Urinary bladder (tissue), 3 donors: ENCODE measurements at regions not wholly inside any gene's neighbourhood (a gene's known extent, or its start where the extent isn't known, plus 50 kb on each side); places are given as distances from the start of the nearest gene placed in this dataset.

ENCODE experiments used
- DNase-seq: peaks from one replicate; pipeline ENCODE4 v3.0.0-alpha.2; 2015; ENCODE audit errors: extremely low spot score
- H3K27ac ChIP-seq: one replicate; pipeline ENCODE4 v1.5.1; 2013; ENCODE audit warnings: low read depth, mild to moderate bottlenecking, moderate library complexity
- H3K36me3 ChIP-seq: one replicate; pipeline ENCODE4 v1.6.1; 2013; ENCODE audit warnings: mild to moderate bottlenecking, moderate library complexity; ENCODE audit not compliant: insufficient read depth
- H3K4me1 ChIP-seq: one replicate; pipeline ENCODE4 v1.6.1; 2013; ENCODE audit warnings: mild to moderate bottlenecking, moderate library complexity; ENCODE audit not compliant: insufficient read depth
- H3K4me3 ChIP-seq: one replicate; pipeline ENCODE4 v1.5.1; 2013; ENCODE audit warnings: low read depth, low read length
- WGBS: extraction: QIAGEN DNeasy Blood & Tissue Kit; methylation state at CpG from one replicate; pipeline ENCODE4 v1.1.7; 2013; 5-methylcytosine and 5-hydroxymethylcytosine counted together
- donor health status: healthy with polysubstance abuse.
- donor health status: healthy.

DNA sequence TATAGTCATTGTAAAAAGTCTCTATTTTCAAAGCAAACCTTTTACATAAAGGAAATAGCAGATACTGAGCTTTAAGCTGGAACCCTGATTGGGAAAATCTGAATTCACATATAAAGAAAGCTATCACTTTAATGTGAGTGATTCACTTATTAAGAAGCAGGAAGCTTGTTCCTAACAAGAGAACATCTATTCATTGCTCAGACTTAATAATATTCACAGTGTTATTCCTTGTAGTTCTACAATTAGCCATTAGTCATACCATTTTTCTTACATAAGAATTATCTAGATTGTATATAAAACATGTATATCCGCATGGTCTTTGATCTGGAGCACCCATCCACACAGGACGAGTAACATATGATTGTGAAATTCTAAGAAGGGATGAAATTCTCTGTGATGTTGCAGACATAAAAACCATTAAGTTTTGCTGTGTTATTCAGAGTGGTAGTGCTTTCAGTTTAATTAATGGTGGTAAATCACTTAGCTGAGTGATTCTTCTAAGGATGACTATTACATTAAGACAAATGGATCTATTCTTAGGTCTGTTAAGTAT, 71.1 kb upstream of the FOXQ1 start:
- H3K4me1 ChIP-seq: no peaks in the 10 kb centered on the region
- H3K36me3 ChIP-seq: no peaks in the 10 kb centered on the region
- DNase-seq: no peak
- WGBS: 59% methylated on average over 2 of the region's 2 CpGs
- no peak overlapping the region for H3K4me3 ChIP-seq
- H3K27ac ChIP-seq: no peak overlapping the region

GRCh38 chr6:1239805-1240204, 72.1 kb upstream of the FOXQ1 start:
- no peaks in the 10 kb centered on the region for H3K36me3 ChIP-seq
- H3K27ac ChIP-seq: no peak overlapping the region
- no peak overlapping the region for H3K4me3 ChIP-seq
- H3K4me1 ChIP-seq: no peaks in the 10 kb centered on the region
- WGBS: 69% methylated on average over 7 of the region's 7 CpGs
- no peak for DNase-seq

GRCh38 chr6:1238040-1238439, 73.9 kb upstream of the FOXQ1 start:
- Histone ChIP-seq H3K4me3 (no peak overlapping the region), H3K36me3 (no peaks in the 10 kb centered on the region), H3K4me1 (no peaks in the 10 kb centered on the region), H3K27ac (no peak overlapping the region)
- no peak for DNase-seq
- 85% methylated on average over 8 of the region's 8 CpGs for WGBS

GRCh38 chr6:1237636-1238035, 74.3 kb upstream of the FOXQ1 start:
- WGBS: 90% methylated on average over 15 of the region's 15 CpGs
- Histone ChIP-seq H3K4me1 (no peaks in the 10 kb centered on the region), H3K27ac (no peak overlapping the region), H3K4me3 (no peak overlapping the region), H3K36me3 (no peaks in the 10 kb centered on the region)
- DNase-seq: no peak

- no peak overlapping the region for H3K4me3 ChIP-seq
- 81% methylated on average over 6 of the region's 6 CpGs for WGBS
- H3K27ac ChIP-seq: no peak overlapping the region
- no peaks in the 10 kb centered on the region for H3K4me1 ChIP-seq
- DNase-seq: no peak
- no peaks in the 10 kb centered on the region for H3K36me3 ChIP-seq
These were observed 76.1 kb upstream of the FOXQ1 start for GRCh38 chr6:1235825-1236224.

DNA sequence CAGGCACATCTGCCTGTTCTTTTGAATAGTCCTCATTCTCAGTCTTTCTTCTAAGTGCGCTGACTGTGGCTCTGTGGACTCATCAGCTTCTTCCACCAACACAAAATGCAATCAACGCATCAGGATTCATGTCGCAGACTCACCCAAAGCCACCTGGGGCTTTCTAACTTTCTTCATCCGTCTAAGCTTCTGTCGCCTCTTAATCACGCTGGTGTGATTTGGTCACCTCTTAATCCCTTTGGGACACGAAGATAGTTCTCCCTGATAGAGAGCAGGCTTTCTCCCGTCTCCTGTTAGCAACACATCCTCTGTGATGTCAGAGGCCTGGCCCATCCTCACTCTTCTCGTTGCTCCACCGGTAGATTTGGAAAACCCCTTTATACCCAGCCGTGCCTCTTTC, 78.0 kb upstream of the FOXQ1 start:
- no peak overlapping the region for H3K27ac ChIP-seq
- 79% methylated on average over 11 of the region's 11 CpGs for WGBS
- H3K36me3 ChIP-seq: no peaks in the 10 kb centered on the region
- H3K4me3 ChIP-seq: no peak overlapping the region
- DNase-seq: no peak
- H3K4me1 ChIP-seq: no peaks in the 10 kb centered on the region

DNA sequence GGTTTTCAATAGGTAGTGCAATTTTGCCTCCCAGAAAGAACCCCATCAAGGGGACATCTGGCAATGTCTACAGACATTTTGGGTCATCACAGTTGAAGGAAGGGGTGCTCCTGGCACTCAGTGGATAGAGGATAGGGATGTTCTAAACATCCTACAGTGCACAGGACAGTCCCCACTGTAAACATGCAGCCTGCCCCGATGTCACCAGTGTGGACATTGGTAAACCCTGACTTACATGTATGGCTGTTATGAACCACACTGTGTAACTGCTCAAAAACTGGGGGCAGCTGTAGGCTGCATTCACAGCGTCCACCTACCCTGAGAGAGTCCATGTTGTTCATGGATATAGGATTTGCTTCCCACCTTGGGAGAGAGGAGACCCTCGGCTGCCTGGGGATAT, 79.3 kb upstream of the FOXQ1 start:
- H3K36me3 ChIP-seq: no peaks in the 10 kb centered on the region
- H3K4me3 ChIP-seq: no peak overlapping the region
- WGBS: 90% methylated on average over 3 of the region's 3 CpGs
- no peak for DNase-seq
- H3K4me1 ChIP-seq: no peaks in the 10 kb centered on the region
- no peak overlapping the region for H3K27ac ChIP-seq

GRCh38 chr6:1231941-1232340, 80.0 kb upstream of the FOXQ1 start:
- H3K4me3 ChIP-seq: no peak overlapping the region
- WGBS: 81% methylated on average over 4 of the region's 4 CpGs
- no peaks in the 10 kb centered on the region for H3K36me3 ChIP-seq
- no peak for DNase-seq
- H3K27ac ChIP-seq: no peak overlapping the region
- H3K4me1 ChIP-seq: no peaks in the 10 kb centered on the region

DNA sequence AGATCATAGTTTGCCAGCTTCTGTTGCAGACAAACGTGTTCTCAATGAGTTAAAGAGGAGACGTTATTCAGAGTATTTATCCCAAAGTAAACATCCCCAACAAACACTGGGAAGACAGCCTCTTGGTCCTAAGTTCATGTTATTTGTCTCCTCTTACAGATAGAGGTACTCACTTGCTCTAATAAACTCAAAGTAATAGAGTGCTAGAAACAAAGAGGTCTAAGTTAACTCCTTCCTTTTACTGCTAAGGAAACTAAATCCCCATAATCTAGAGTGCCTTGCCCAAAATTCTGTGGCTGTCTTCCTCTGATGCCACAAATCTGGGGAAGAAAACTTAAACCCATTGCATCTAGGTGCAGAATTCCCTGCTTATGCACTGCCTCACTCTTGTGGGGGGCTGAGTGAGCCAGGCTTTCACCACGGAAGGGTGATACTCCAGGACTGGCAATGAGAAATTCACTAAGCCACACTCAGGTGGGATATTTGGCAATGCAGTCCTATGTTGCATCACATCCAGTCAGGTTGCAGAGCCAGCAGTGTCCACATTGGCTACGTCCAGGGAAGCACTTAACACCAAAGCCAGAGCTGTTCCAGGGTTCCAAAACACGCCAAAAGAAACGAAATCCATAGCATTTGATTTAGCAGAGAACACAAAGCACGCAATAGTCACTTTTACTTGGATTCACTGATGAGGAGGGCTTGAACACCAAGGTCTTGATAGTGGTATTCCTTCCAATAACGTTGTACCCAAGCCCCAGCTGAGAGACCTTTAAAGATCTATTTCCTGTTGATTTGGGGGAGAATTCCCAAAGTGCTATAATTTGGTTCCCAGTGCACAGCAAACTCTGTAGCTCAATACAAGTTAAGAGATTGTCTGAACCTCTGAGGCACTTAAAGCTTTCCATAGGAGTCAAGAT, 81.0 kb upstream of the FOXQ1 start:
- WGBS: 51% methylated on average over 8 of the region's 8 CpGs
- no peak for DNase-seq
- Histone ChIP-seq H3K36me3 (no peaks in the 10 kb centered on the region), H3K27ac (no peak overlapping the region), H3K4me3 (no peak overlapping the region), H3K4me1 (no peaks in the 10 kb centered on the region)

DNA sequence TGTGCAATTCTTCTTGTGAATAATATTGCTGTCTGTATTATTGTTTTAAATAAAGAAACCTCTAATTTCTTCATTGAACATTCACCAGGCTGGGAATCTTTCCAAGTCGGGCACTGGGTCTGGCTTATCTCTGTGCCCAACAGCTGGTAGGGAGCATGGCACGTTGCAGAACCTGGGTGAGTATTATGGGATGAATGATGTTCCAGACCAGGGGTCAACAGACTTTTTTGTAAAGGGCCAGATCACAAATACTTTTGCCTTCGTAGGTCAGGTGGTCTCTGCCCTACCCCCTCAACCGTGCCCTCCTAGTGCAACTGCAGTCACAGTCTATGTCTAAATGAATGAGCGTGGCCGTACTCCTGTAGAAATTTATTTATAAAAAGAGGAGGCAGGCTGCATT, 81.6 kb upstream of the FOXQ1 start:
- H3K36me3 ChIP-seq: no peaks in the 10 kb centered on the region
- 50% methylated on average over 6 of the region's 6 CpGs for WGBS
- no peaks in the 10 kb centered on the region for H3K4me1 ChIP-seq
- H3K4me3 ChIP-seq: no peak overlapping the region
- DNase-seq: no peak
- no peak overlapping the region for H3K27ac ChIP-seq

DNA sequence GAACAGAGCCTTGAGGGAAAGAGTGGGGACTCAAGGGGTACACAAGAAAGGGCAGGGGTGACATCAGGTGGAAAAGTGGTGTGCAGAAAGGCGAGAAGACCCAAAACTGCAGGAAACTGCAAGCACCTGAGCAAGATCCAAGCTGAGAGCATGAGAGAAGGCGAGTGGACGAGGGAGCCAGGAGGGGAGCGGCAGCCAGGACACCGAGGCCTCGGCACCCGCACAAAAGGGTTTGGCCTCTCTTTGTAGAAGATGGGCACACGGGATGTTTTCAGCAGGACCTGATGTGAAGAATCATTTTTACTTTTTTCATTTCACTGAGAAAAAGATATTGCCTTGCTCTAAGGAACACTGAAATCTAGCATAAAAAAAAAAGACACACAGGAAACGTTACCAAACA, 82.1 kb upstream of the FOXQ1 start:
- no peaks in the 10 kb centered on the region for H3K36me3 ChIP-seq
- H3K4me1 ChIP-seq: no peaks in the 10 kb centered on the region
- DNase-seq: no peak
- WGBS: 89% methylated on average over 9 of the region's 9 CpGs
- no peak overlapping the region for H3K27ac ChIP-seq
- H3K4me3 ChIP-seq: no peak overlapping the region

DNA sequence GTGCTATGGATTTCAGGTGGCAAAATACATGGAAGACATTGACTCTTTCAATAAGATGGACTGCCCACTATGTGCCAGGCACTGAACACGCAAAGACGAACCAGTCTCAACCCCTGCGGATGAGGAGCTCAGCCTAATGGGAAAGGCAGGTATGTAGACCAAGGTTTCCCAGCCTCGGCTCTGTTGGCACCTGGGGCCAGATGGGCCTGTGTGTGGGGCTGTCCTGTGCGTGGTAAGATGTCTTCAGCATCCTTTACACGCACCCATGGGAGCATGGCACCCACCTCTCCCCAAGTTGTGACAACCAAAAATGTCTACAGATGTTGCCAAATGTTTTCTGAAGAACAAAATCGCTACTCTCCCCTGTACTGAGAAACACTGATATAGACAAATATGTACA, 82.6 kb upstream of the FOXQ1 start:
- WGBS: 94% methylated on average over 7 of the region's 7 CpGs
- no peak for DNase-seq
- Histone ChIP-seq H3K4me3 (no peak overlapping the region), H3K4me1 (no peaks in the 10 kb centered on the region), H3K27ac (no peak overlapping the region), H3K36me3 (no peaks in the 10 kb centered on the region)

- Histone ChIP-seq H3K36me3 (no peaks in the 10 kb centered on the region), H3K27ac (no peak overlapping the region), H3K4me1 (no peaks in the 10 kb centered on the region), H3K4me3 (no peak overlapping the region)
- WGBS: 88% methylated on average over 9 of the region's 9 CpGs
- DNase-seq: no peak
These were observed 83.1 kb upstream of the FOXQ1 start for GRCh38 chr6:1228754-1229191.

- H3K4me1 ChIP-seq: no peaks in the 10 kb centered on the region
- DNase-seq: no peak
- H3K27ac ChIP-seq: no peak overlapping the region
- H3K4me3 ChIP-seq: no peak overlapping the region
- 77% methylated on average over 16 of the region's 16 CpGs for WGBS
- H3K36me3 ChIP-seq: no peaks in the 10 kb centered on the region
These were observed 83.8 kb upstream of the FOXQ1 start for GRCh38 chr6:1227935-1228753.
